Renal cortex interstitium (tissue), 11 donors: ENCODE measurements at regions not wholly inside any gene's neighbourhood (a gene's known extent, or its start where the extent isn't known, plus 50 kb on each side); places are given as distances from the start of the nearest gene placed in this dataset.
"Not testable (repeated sequence)": the region's sequence is repeated elsewhere in the genome, so short reads cannot be mapped to it uniquely, and the experiment has no call there.

Experiments
- DNase-seq, 11 donors: peaks; one replicate each; pipeline ENCODE4 v3.0.0-alpha.2; 2013; ENCODE audit warnings: low read depth in 9 of 11, low spot score in 4 of 11; ENCODE audit errors: extremely low read depth in 1 of 11

DNA sequence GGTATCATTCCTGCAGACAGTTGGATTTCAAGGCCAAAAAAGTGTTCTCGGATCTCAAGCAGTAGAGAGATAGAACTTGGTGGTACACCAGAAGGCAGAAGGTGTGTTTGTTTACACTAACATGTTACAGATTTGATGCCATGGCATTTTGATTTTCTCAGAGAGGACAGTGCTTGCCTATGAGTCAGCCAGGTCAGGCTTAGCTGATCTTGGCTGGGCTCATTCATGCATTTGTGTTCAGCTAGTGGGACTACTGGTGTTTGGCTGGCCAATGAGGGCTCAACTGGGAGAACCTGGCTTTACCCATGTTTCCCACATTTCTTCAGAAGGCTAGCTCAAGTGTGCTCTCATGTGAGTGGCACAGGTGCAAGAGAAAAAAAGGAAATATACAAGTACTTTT is 162.0 kb downstream of the C1D start:
- DNase-seq = no peak

GRCh38 chr2:67904566-67904965 is 158.2 kb downstream of the C1D start:
- DNase-seq = no peak

GRCh38 chr2:67904966-67905365 is 157.8 kb downstream of the C1D start:
- DNase-seq = no peak

DNA sequence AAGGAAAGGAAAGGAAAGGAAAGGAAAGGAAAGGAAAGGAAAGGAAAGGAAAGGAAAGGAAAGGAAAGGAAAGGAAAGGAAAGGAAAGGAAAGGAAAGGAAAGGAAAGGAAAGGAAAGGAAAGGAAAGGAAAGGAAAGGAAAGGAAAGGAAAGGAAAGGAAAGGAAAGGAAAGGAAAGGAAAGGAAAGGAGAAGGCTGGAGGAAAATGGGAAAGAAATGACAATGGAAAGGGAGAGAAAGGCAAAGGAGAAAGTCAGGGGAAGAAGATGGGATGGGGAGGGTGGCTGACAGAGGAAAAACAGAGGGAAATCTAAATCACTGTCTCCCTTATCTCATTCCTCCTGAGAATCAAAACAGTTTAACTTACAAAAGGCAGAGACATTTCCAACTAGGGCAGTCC is 156.3 kb downstream of the C1D start:
- DNase-seq = not testable (repeated sequence)

- no peak for DNase-seq
These were observed 145.3 kb downstream of the C1D start for GRCh38 chr2:67917332-67918054.

DNA sequence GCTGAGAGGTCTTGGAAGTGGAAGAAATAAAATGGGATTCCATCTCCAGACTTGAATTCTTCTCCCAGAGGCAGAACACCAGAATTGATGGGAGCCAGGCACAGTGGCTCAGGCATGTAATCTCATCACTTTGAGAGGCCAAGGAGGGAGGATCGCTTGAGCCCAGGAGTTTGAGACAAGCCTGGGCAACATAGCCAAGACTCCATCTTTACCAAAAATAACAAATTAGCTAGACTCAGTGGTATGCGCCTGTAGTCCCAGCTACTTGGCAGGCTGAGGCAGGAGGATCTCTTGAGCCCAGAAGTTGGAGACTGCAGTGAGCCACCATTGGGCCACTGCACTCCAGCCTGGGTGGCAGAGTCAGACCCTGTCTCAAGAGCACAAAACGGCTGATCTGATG is 144.3 kb downstream of the C1D start:
- no peak for DNase-seq

DNA sequence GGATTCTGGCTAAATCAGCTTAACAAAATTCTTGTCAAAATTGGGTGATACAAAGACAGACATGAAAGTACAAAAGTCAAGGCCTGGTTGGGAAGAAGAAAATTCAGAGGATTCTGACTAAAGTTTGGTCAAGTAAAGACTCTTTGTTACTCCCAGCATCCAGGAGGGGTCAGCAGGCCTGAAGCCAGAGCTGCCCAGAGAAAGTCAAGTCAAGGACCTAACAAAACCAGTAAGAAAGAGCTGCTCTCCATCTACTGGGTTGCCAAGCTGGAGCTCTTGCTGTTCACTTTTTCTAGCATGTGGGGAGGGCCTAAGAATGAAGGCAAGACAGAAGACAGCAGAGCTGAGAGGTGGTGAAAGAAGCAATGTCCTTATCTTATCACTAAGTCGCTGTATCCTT is 143.3 kb downstream of the C1D start:
- no peak for DNase-seq

GRCh38 chr2:67922080-67922785 is 140.6 kb downstream of the C1D start:
- no peak for DNase-seq

GRCh38 chr2:67923696-67924095 is 139.1 kb downstream of the C1D start:
- no peak for DNase-seq

GRCh38 chr2:67927501-67927900 is 135.3 kb downstream of the C1D start:
- no peak for DNase-seq

GRCh38 chr2:67930156-67930555 is 132.6 kb downstream of the C1D start:
- no peak for DNase-seq

- no peak for DNase-seq
These were observed 125.8 kb downstream of the C1D start for GRCh38 chr2:67936969-67937368.

- DNase-seq = no peak
These were observed 124.8 kb downstream of the C1D start for GRCh38 chr2:67938053-67938452.

GRCh38 chr2:67945056-67945455 is 117.7 kb downstream of the C1D start:
- no peak for DNase-seq

DNA sequence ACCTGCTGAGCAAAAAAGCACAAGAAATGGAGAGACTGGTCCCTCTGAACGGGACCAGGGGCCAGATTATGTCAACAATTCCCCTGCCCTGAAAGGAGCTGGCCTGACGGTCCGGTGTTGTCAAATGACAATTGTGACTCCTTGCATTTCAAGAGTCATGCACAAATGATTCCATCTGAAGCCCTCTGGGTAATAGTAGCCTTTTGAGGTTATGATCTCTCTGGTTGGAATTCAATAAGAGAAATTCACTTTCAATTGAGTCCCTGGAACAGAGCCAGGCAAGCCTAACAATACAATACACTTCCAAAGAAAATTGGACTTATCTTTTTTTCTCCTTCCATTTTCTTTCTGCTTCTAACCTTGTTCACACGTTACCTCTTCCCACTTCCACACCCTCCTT is 116.9 kb downstream of the C1D start:
- DNase-seq = no peak

DNA sequence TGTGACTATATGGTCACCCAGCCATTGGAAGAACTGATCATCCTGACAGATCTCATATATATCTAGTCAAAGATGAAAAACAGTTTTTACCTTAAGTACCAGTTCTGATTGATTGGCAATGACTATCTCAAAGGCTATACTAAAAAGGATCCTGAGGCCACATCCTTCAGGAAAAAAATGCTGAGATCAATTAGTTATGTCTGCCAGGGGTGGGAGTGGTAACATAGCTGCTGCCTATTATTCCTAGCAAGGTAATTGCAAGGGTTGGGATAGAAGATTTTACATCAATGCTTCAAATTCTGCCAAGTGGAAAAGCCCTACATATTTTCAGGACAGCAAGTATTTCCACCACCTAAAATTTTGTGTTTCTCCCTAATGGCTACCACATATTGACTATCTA is 114.7 kb downstream of the C1D start:
- DNase-seq = no peak

GRCh38 chr2:67948506-67948905 is 114.3 kb downstream of the C1D start:
- no peak for DNase-seq

DNA sequence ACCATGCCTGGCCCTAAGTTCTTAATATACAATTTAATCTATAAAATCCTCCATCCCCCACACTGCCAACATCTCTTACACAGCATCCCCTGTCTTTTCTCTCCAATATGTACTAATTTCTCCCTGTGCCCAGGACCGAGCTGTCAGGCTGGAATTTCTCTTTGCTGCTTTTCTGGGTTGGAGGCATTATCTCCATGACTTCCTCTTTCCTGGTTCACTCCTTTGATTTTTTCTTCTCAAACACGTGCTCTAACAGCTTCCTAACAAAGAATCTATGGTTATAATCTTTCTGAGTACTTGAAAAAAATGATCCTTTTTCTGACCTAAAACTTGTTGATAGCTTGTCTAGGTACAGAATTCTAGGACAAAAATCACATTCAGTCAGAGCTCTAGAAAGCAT is 112.8 kb downstream of the C1D start:
- no peak for DNase-seq

- DNase-seq = no peak
These were observed 111.9 kb downstream of the C1D start for GRCh38 chr2:67950919-67951318.

- DNase-seq = no peak
These were observed 110.7 kb downstream of the C1D start for GRCh38 chr2:67952066-67952465.
